ENCODE measurements at regions not wholly inside any gene's neighbourhood (a gene's known extent, or its start where the extent isn't known, plus 50 kb on each side); places are given as distances from the start of the nearest gene placed in this dataset.

- no peaks in the 10 kb centered on the region for H3K79me1 ChIP-seq (ENCODE audit: insufficient read depth, low read depth, low read length, poor library complexity, severe bottlenecking)
- H2BK120ac ChIP-seq (ENCODE audit: low read depth, low read length, poor library complexity, severe bottlenecking), result no peak overlapping the region
- no peaks in the 10 kb centered on the region for H3K9me3 ChIP-seq (ENCODE audit: control insufficient read depth, low read depth, low read length)
- H3K9ac ChIP-seq (ENCODE audit: extremely low read depth, insufficient read length, low read length), result no peak overlapping the region
- Mint-ChIP-seq H3K4me3 (peak overlapping the region in 1 of 2 experiments; percentile 21; a peak in 1 of 5 replicates), H3K36me3 (ENCODE audit: insufficient read depth in 1 of 3, low read depth in 3 of 3) (peaks cover 0 to 7% (median 0%) of the 10 kb centered on the region in 3 experiments; a peak in 2 of 7 replicates), H3K27me3 (ENCODE audit: low read depth) (peaks cover 3% of the 10 kb centered on the region), H3K27ac (no peak overlapping the region), H3K4me1 (no peaks in the 10 kb centered on the region), H3K9me3 (peaks cover 12 to 13% of the 10 kb centered on the region in 2 experiments)
- H3K4me1 ChIP-seq (ENCODE audit: insufficient read depth, low read length), result no peaks in the 10 kb centered on the region
- no peak overlapping the region for H2BK20ac ChIP-seq (ENCODE audit: low read depth, low read length, poor library complexity, severe bottlenecking)
- no peak overlapping the region for H2BK5ac ChIP-seq (ENCODE audit: insufficient read length, low read length)
- DNase-seq, result no peak
- no peak overlapping the region for H4K8ac ChIP-seq (replicated peaks; ENCODE audit: insufficient read length, low read depth, low read length)
- H4K5ac ChIP-seq (ENCODE audit: insufficient read length, low read depth, low read length), result no peak overlapping the region
- TF ChIP-seq, protein P1, sequence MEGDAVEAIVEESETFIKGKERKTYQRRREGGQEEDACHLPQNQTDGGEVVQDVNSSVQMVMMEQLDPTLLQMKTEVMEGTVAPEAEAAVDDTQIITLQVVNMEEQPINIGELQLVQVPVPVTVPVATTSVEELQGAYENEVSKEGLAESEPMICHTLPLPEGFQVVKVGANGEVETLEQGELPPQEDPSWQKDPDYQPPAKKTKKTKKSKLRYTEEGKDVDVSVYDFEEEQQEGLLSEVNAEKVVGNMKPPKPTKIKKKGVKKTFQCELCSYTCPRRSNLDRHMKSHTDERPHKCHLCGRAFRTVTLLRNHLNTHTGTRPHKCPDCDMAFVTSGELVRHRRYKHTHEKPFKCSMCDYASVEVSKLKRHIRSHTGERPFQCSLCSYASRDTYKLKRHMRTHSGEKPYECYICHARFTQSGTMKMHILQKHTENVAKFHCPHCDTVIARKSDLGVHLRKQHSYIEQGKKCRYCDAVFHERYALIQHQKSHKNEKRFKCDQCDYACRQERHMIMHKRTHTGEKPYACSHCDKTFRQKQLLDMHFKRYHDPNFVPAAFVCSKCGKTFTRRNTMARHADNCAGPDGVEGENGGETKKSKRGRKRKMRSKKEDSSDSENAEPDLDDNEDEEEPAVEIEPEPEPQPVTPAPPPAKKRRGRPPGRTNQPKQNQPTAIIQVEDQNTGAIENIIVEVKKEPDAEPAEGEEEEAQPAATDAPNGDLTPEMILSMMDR (conservative IDR thresholded peaks at IDR 0.05), result no peak
- H3K23ac ChIP-seq (ENCODE audit: insufficient read length, low read depth, low read length), result no peak overlapping the region
- no peak overlapping the region for H2BK15ac ChIP-seq (ENCODE audit: low read depth, low read length)
- H4K91ac ChIP-seq (ENCODE audit: insufficient read length, low read depth, low read length), result no peak overlapping the region
- H3K23me2 ChIP-seq (ENCODE audit: insufficient read length, low read depth, low read length, poor library complexity, severe bottlenecking), result no peaks in the 10 kb centered on the region
- no peak overlapping the region for H3K18ac ChIP-seq (ENCODE audit: insufficient read length, low read depth, low read length)
- H3T11ph ChIP-seq (ENCODE audit: low read length), result no peak overlapping the region
- no peaks in the 10 kb centered on the region for H3K79me2 ChIP-seq (ENCODE audit: insufficient read depth, low read length)
- no peak overlapping the region for H3K27ac ChIP-seq (ENCODE audit: insufficient read length, low read depth, low read length)
- no peak overlapping the region for H2AFZ ChIP-seq (ENCODE audit: low read length)
- H3K56ac ChIP-seq (ENCODE audit: insufficient read length, low read depth, low read length), result no peak overlapping the region
- no peaks in the 10 kb centered on the region for H4K20me1 ChIP-seq (ENCODE audit: control insufficient read depth, insufficient read depth, insufficient read length)
- H3K27me3 ChIP-seq (ENCODE audit: insufficient read depth, low read length), result no peaks in the 10 kb centered on the region
- no peak overlapping the region for H3K4ac ChIP-seq (ENCODE audit: low read depth, low read length)
- H2BK12ac ChIP-seq (ENCODE audit: insufficient read length, low read depth, low read length), result no peak overlapping the region
- no CpG with 5 or more reads among the region's 15 CpGs for WGBS (ENCODE audit: extremely low coverage, insufficient read length, low lambda C conversion rate)
- no peak overlapping the region for H3K4me2 ChIP-seq (ENCODE audit: insufficient read depth, insufficient read length, low read length)
- H2AK5ac ChIP-seq (ENCODE audit: insufficient read length, low read length), result no peak overlapping the region
- H3K14ac ChIP-seq (ENCODE audit: insufficient read depth, low read length), result no peak overlapping the region
Observed at GRCh38 chr5:6830643-6831239, 117.5 kb downstream of the TENT4A start.

Measured in H9 (cell line).